ENCODE measurements at regions not wholly inside any gene's neighbourhood (a gene's known extent, or its start where the extent isn't known, plus 50 kb on each side); places are given as distances from the start of the nearest gene placed in this dataset.
A peak's percentile ranks its signal among the peaks of the same experiment; 100 is the strongest.

GRCh38 chr2:228318218-228318617 is 136.7 kb upstream of the SPHKAP start:
- no peak overlapping the region for H3K9ac ChIP-seq (ENCODE audit: low read length)
- no peak overlapping the region for H3K4me3 ChIP-seq (ENCODE audit: low read length)
- intact Hi-C loops (cut with micrococcal nuclease) = loop anchor here (1.0 kb wide), 1 partner anchor 340 kb away; no protein-coding TSS in a partner anchor
- DNase-seq = peak; percentile 72
- no peaks in the 10 kb centered on the region for H3K4me1 ChIP-seq (ENCODE audit: insufficient read depth, low read length)
- POLR2A ChIA-PET (ENCODE audit: unreplicated experiment) = no interaction called here
- ATAC-seq = peak; percentile 77
- no peaks in the 10 kb centered on the region for H3F3A ChIP-seq (ENCODE audit: low read length, unreplicated experiment)
- H3K36me3 ChIP-seq (ENCODE audit: low read depth, low read length) = no peaks in the 10 kb centered on the region
- H3K9me2 ChIP-seq (replicated peaks; ENCODE audit: low read length) = no peaks in the 10 kb centered on the region
- no TSS peak for BruUV-seq (replicated peaks)
- no peak overlapping the region for H3K27ac ChIP-seq (ENCODE audit: low read length)
- no peak overlapping the region for H3K4me2 ChIP-seq (ENCODE audit: low read length)
- H3K79me2 ChIP-seq (ENCODE audit: low read length) = no peaks in the 10 kb centered on the region
- TF ChIP-seq EZH2 (IDR thresholded peaks at IDR 0.05; ENCODE audit: low read length, unreplicated experiment) = no peak
- TF ChIP-seq CTCF (conservative IDR thresholded peaks at IDR 0.05; ENCODE audit: low read depth, low read length) = peak; percentile 73
- H3K27me3 ChIP-seq (ENCODE audit: low read length) = peaks cover 16% of the 10 kb centered on the region; the same call in 1 of the 2 replicates
- H4K20me1 ChIP-seq (ENCODE audit: low read length) = no peaks in the 10 kb centered on the region
- CTCF ChIA-PET = no interaction called here
- H2AFZ ChIP-seq (ENCODE audit: low read length) = no peak overlapping the region
- H3K9me3 ChIP-seq (ENCODE audit: low read length) = no peaks in the 10 kb centered on the region

GRCh38 chr2:228312172-228312571 is 130.7 kb upstream of the SPHKAP start:
- no peak overlapping the region for H3K4me2 ChIP-seq (ENCODE audit: low read length)
- H3K4me3 ChIP-seq (ENCODE audit: low read length) = no peak overlapping the region
- BruUV-seq (replicated peaks) = no TSS peak
- no peaks in the 10 kb centered on the region for H3F3A ChIP-seq (ENCODE audit: low read length, unreplicated experiment)
- no peaks in the 10 kb centered on the region for H3K9me3 ChIP-seq (ENCODE audit: low read length)
- H3K27ac ChIP-seq (ENCODE audit: low read length) = no peak overlapping the region
- H4K20me1 ChIP-seq (ENCODE audit: low read length) = no peaks in the 10 kb centered on the region
- no peak for TF ChIP-seq EZH2phosphoT487 (IDR thresholded peaks at IDR 0.05; ENCODE audit: borderline replicate concordance, low read length)
- H3K4me1 ChIP-seq (ENCODE audit: insufficient read depth, low read length) = no peaks in the 10 kb centered on the region
- ChIA-PET CTCF (no interaction called here), POLR2A (ENCODE audit: unreplicated experiment) (no interaction called here)
- H2AFZ ChIP-seq (ENCODE audit: low read length) = no peak overlapping the region
- no peak for ATAC-seq
- no peak for DNase-seq
- intact Hi-C loops (cut with micrococcal nuclease) = no loop called here
- H3K9ac ChIP-seq (ENCODE audit: low read length) = no peak overlapping the region
- H3K79me2 ChIP-seq (ENCODE audit: low read length) = no peaks in the 10 kb centered on the region
- no peaks in the 10 kb centered on the region for H3K9me2 ChIP-seq (replicated peaks; ENCODE audit: low read length)
- H3K27me3 ChIP-seq (ENCODE audit: low read length) = peaks cover 58% of the 10 kb centered on the region
- no peaks in the 10 kb centered on the region for H3K36me3 ChIP-seq (ENCODE audit: low read depth, low read length)

- Histone ChIP-seq H3K4me1 (ENCODE audit: insufficient read depth, low read length) (no peaks in the 10 kb centered on the region), H4K20me1 (ENCODE audit: low read length) (no peaks in the 10 kb centered on the region), H3K9ac (ENCODE audit: low read length) (no peak overlapping the region), H3K9me3 (ENCODE audit: low read length) (no peaks in the 10 kb centered on the region), H3K4me2 (ENCODE audit: low read length) (no peak overlapping the region), H2AFZ (ENCODE audit: low read length) (no peak overlapping the region), H3K27me3 (ENCODE audit: low read length) (peaks cover 60% of the 10 kb centered on the region), H3K9me2 (replicated peaks; ENCODE audit: low read length) (no peaks in the 10 kb centered on the region), H3K27ac (ENCODE audit: low read length) (no peak overlapping the region), H3K36me3 (ENCODE audit: low read depth, low read length) (no peaks in the 10 kb centered on the region), H3K4me3 (ENCODE audit: low read length) (no peak overlapping the region), H3F3A (ENCODE audit: low read length, unreplicated experiment) (no peaks in the 10 kb centered on the region), H3K79me2 (ENCODE audit: low read length) (no peaks in the 10 kb centered on the region)
- ATAC-seq (no peak), DNase-seq (no peak)
- TF ChIP-seq EZH2 (IDR thresholded peaks at IDR 0.05; ENCODE audit: low read length, unreplicated experiment) (no peak), EZH2phosphoT487 (IDR thresholded peaks at IDR 0.05; ENCODE audit: borderline replicate concordance, low read length) (no peak), CTCF (conservative IDR thresholded peaks at IDR 0.05; ENCODE audit: low read depth, low read length) (no peak)
- ChIA-PET CTCF (no interaction called here), POLR2A (ENCODE audit: unreplicated experiment) (no interaction called here)
- no TSS peak for BruUV-seq (replicated peaks)
- intact Hi-C loops (cut with micrococcal nuclease) = no loop called here
These were observed 122.5 kb upstream of the SPHKAP start for GRCh38 chr2:228303960-228304359.
